ENCODE measurements at regions not wholly inside any gene's neighbourhood (a gene's known extent, or its start where the extent isn't known, plus 50 kb on each side); places are given as distances from the start of the nearest gene placed in this dataset.

DNA sequence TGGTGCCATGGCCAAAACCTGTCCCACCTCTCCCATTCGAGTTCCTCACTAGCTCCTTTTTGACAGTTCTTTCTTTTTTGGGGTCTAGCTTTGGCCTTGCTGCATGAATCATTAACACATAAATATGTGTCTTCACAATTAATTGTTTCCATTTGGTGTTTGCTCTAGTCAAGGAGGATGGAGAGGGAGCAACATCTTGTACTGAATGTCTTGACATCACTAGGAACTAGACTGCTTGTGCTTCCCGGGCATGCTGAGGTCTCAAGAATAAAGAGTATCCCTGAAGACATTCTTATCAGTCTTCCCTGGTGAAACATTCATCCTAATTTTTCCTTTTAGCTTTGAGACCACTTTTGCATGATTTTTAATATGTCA, 77.0 kb upstream of the ESR1 start:
- TF ChIP-seq, protein P1, sequence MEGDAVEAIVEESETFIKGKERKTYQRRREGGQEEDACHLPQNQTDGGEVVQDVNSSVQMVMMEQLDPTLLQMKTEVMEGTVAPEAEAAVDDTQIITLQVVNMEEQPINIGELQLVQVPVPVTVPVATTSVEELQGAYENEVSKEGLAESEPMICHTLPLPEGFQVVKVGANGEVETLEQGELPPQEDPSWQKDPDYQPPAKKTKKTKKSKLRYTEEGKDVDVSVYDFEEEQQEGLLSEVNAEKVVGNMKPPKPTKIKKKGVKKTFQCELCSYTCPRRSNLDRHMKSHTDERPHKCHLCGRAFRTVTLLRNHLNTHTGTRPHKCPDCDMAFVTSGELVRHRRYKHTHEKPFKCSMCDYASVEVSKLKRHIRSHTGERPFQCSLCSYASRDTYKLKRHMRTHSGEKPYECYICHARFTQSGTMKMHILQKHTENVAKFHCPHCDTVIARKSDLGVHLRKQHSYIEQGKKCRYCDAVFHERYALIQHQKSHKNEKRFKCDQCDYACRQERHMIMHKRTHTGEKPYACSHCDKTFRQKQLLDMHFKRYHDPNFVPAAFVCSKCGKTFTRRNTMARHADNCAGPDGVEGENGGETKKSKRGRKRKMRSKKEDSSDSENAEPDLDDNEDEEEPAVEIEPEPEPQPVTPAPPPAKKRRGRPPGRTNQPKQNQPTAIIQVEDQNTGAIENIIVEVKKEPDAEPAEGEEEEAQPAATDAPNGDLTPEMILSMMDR (conservative IDR thresholded peaks at IDR 0.05; ENCODE audit: low read depth, low read length), result no peak
- no peaks in the 10 kb centered on the region for H3K27me3 ChIP-seq (ENCODE audit: insufficient read depth, low read depth)
- H2AFZ ChIP-seq (ENCODE audit: low read depth), result no peak overlapping the region
- H3K4me2 ChIP-seq, result no peak overlapping the region
- H3K4me1 ChIP-seq (ENCODE audit: low read depth, poor library complexity, severe bottlenecking), result no peaks in the 10 kb centered on the region
- H4K20me1 ChIP-seq (ENCODE audit: insufficient read depth), result no peaks in the 10 kb centered on the region
- H3K36me3 ChIP-seq (ENCODE audit: insufficient read depth), result no peaks in the 10 kb centered on the region
- H3K27ac ChIP-seq, result no peak overlapping the region
- H3K4me3 ChIP-seq (IDR thresholded peaks at IDR 0.05; ENCODE audit: insufficient read depth, low read depth, low read length), result no peak overlapping the region
- no peak overlapping the region for H3K9ac ChIP-seq
- H3K79me2 ChIP-seq (ENCODE audit: insufficient read depth, low read depth), result no peaks in the 10 kb centered on the region

GRCh38 chr6:151731313-151731712, 76.2 kb upstream of the ESR1 start:
- Histone ChIP-seq H3K79me2 (ENCODE audit: insufficient read depth, low read depth) (no peaks in the 10 kb centered on the region), H3K4me1 (ENCODE audit: low read depth, poor library complexity, severe bottlenecking) (no peaks in the 10 kb centered on the region), H3K9ac (no peak overlapping the region), H2AFZ (ENCODE audit: low read depth) (no peak overlapping the region), H3K27ac (no peak overlapping the region), H3K36me3 (ENCODE audit: insufficient read depth) (no peaks in the 10 kb centered on the region), H4K20me1 (ENCODE audit: insufficient read depth) (no peaks in the 10 kb centered on the region), H3K4me2 (no peak overlapping the region), H3K4me3 (IDR thresholded peaks at IDR 0.05; ENCODE audit: insufficient read depth, low read depth, low read length) (no peak overlapping the region), H3K27me3 (ENCODE audit: insufficient read depth, low read depth) (no peaks in the 10 kb centered on the region)
- TF ChIP-seq, protein P1 (conservative IDR thresholded peaks at IDR 0.05; ENCODE audit: low read depth, low read length), result no peak

- no peak overlapping the region for H3K9ac ChIP-seq
- no peaks in the 10 kb centered on the region for H3K36me3 ChIP-seq (ENCODE audit: insufficient read depth)
- no peaks in the 10 kb centered on the region for H4K20me1 ChIP-seq (ENCODE audit: insufficient read depth)
- no peaks in the 10 kb centered on the region for H3K4me1 ChIP-seq (ENCODE audit: low read depth, poor library complexity, severe bottlenecking)
- no peaks in the 10 kb centered on the region for H3K27me3 ChIP-seq (ENCODE audit: insufficient read depth, low read depth)
- no peaks in the 10 kb centered on the region for H3K79me2 ChIP-seq (ENCODE audit: insufficient read depth, low read depth)
- no peak overlapping the region for H3K27ac ChIP-seq
- no peak overlapping the region for H3K4me2 ChIP-seq
- H2AFZ ChIP-seq (ENCODE audit: low read depth), result no peak overlapping the region
- TF ChIP-seq, protein P1 (conservative IDR thresholded peaks at IDR 0.05; ENCODE audit: low read depth, low read length), result no peak
- no peak overlapping the region for H3K4me3 ChIP-seq (IDR thresholded peaks at IDR 0.05; ENCODE audit: insufficient read depth, low read depth, low read length)
Observed at GRCh38 chr6:151733680-151734320, 73.7 kb upstream of the ESR1 start.

DNA sequence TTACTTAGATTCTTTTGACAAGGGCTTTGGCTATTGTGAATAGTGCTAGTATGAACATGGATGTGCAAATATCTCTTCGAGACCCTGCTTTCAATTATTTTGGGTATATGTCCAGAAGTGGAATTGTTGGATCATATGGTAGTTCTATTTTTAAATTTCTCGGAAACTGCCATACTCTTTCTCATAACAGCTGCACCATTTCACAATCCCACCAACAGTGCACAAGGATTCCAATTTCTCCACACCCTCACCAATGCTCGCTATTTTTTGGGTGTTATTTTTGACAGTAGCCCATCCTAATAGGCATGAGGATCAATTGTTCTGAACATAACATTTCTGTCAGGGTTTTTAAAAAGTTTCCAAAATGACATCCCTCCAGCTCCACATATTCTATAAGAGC, 69.2 kb upstream of the ESR1 start:
- H4K20me1 ChIP-seq (ENCODE audit: insufficient read depth), result no peaks in the 10 kb centered on the region
- TF ChIP-seq, protein P1 (conservative IDR thresholded peaks at IDR 0.05; ENCODE audit: low read depth, low read length), result no peak
- no peaks in the 10 kb centered on the region for H3K36me3 ChIP-seq (ENCODE audit: insufficient read depth)
- H3K4me3 ChIP-seq (IDR thresholded peaks at IDR 0.05; ENCODE audit: insufficient read depth, low read depth, low read length), result no peak overlapping the region
- H3K27me3 ChIP-seq (ENCODE audit: insufficient read depth, low read depth), result no peaks in the 10 kb centered on the region
- H3K79me2 ChIP-seq (ENCODE audit: insufficient read depth, low read depth), result no peaks in the 10 kb centered on the region
- no peak overlapping the region for H3K4me2 ChIP-seq
- H2AFZ ChIP-seq (ENCODE audit: low read depth), result no peak overlapping the region
- H3K4me1 ChIP-seq (ENCODE audit: low read depth, poor library complexity, severe bottlenecking), result peaks cover 4% of the 10 kb centered on the region
- no peak overlapping the region for H3K9ac ChIP-seq
- H3K27ac ChIP-seq, result no peak overlapping the region
